HG03565 (cell line): ENCODE measurements at regions not wholly inside any gene's neighbourhood (a gene's known extent, or its start where the extent isn't known, plus 50 kb on each side); places are given as distances from the start of the nearest gene placed in this dataset.
"Not testable (repeated sequence)": the region's sequence is repeated elsewhere in the genome, so short reads cannot be mapped to it uniquely, and the experiment has no call there.

Source experiments
- ATAC-seq: cut with Tn5 transposase; IDR thresholded peaks from one replicate; pipeline ENCODE4 v1.9.1; 2021; ENCODE audit warnings: mild to moderate bottlenecking, moderate library complexity; ENCODE audit not compliant: unreplicated experiment

DNA sequence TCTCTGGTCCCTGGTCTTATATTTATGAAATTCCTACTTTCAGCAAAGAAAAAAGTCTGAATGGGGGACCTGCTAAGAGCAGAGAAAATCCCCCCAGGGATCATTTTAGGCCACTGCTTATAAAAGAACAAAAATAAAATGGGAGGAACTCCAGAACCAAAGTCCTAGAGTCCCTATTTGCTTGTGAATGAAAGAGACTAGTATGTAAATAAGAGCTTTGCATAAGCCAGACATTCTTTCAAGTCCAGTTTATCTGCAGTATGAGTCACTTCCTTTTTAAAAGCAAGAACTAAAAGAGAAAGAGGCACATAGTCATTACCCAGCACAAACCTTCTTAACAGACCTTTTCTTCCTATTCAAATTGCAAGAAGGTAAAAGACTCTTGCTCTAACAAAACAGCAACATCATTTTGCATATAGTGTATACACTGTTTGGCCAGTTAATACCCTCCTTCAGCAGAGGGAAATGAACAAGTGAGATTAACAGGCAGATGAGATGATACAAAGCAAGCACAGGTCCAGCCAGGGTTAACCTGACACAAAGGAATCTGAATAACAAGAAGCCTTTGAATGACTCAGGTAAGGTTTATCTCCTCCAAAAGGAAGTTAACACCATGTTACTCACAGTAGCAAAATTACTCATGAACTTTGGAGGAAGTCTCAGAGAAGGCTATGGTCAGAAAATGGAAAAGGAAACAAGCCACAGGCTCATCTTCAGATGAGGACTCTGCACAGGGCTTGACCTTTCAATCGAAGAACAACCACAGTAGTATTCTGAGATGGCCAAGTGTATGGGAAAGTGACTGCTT is 87.3 kb downstream of the PHLDA1 start:
- ATAC-seq, result peak; percentile 89

DNA sequence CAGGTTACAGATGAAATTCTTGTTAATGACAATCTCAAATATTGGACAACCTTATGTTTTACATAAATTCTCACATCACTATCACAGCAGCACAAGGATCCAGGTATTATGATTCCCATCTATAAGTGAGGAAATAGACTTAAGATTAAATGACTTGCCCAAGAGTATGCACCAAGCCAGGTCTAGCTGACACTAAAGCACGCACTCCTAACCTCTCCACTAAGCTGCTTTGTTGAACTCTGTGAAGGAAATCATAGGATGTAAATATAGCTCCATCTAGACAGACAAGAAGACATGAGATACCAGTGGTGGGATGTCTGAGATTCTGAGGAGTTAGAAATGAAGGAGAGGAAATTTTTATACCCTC is 87.9 kb downstream of the PHLDA1 start:
- no peak for ATAC-seq

DNA sequence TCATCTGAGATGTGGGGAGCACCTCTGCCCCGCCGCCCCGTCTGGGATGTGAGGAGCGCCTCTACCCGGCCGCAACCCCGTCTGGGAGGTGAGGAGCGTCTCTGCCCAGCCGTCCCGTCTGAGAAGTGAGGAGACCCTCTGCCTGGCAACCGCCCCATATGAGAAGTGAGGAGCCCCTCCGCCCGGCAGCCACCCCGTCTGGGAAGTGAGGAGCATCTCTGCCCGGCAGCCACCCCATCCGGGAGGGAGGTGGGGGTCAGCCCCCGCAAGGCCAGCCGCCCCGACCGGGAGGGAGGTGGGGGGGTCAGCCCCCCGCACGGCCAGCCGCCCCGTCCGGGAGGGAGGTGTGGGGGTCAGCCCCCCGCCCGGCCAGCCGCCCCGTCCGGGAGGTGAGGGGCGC is 89.9 kb downstream of the PHLDA1 start:
- ATAC-seq, result not testable (repeated sequence)

DNA sequence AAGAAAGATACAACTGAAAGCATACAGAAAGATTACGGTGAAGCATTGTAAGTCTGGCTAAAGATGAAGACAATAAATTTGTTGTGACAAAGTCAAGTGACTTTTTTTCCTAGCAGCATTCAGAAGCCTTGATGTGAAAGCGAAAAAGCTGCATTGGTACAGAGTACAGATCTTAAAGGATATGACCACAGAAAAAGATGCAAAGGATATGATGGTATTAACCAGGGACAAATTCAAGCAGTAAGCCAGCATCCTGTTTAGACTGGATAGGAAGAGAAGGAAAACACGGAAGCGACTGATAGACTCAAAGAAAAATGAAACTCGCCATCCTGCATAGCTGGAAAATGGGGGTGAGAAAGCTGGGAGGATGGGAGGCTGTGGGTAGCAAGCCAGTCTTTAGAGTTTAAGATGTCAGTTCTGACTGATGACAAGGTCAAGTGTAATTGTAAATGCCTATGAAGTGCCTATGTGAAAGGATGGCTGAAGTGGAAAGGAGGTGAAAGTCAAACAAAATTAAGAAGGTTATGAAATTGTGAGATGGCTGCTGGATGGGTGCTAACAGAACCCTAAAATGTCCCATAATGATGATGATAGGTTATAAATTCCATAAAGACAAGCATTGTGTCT is 92.4 kb downstream of the PHLDA1 start:
- no peak for ATAC-seq

DNA sequence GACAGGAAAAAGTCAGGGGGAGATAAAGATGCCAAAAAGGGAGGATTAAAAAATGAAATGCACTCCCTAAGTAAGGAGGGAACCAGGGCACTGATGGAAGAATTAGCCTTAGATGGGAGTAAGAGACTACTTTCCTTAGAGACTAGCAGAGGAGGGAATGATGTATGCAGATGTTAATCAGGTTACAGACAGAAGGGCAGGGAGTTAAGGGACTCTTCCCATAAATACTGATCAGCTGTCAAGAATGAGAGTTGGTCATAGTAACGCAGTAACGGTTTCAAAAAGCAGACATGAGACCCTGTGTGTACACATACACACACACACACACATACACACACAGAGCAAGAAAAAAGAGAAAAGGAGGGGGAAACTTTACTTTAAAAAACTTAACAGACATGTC is 93.4 kb downstream of the PHLDA1 start:
- no peak for ATAC-seq

DNA sequence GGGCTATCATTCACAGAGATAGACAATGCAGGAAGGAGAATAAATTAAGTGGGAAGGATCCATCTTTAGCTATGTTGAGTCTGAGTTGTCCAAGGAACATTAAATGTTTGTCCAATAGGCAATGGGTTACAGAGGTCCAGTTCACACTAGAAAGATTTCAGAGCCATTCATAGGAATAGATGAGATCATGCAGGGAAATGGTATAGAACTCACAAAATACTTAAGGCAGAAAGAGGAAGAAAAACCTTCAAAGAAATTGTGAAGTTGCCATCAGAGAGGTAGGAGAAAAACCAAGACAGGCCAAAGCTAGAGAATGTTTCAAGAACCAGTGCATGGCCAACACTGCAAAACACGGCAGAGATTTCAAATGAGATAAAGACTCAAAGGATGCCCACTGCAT is 94.1 kb downstream of the PHLDA1 start:
- no peak for ATAC-seq

DNA sequence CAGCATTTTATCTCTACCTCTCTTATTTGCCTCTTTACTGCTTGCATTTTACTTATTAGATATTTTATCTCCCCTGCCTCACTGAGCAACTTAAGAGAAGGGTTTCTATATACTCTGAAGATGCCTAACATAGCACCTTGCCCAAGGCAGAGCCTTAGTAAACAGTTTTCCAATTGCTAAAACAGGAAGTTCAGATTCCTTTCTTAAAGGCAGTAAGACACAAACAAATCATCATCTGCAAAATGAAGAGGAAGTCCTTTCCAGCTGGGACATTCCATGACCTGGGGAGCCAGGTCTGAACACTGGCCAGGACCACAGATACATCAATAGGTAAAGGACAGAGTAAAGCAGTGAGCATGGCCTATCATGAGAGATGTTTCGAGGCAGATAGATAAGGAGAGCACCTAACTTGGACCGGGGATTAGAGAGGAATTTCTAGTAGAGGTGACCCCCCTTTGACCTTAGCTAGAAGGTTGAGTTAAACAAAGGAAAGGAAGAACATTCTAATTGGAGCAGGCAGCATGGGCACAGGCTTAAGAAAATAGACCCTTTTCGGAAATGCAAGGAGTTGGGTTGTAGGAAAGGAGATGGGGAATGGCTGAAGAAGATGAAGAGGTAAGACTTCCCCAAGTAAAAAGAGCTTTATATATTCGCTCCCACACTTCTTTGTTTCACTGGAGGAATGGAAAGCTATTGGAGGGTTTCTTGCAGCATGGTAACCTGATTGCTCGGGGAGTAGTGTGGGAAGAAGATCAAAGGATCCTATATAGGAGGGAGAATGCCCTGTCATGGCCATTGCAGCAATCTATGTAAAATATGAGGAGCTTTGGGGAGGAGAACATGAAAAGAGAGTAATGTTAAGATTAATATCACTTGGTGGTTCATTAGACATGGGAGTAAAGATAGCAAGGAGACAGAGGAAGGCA is 94.8 kb downstream of the PHLDA1 start:
- no peak for ATAC-seq

DNA sequence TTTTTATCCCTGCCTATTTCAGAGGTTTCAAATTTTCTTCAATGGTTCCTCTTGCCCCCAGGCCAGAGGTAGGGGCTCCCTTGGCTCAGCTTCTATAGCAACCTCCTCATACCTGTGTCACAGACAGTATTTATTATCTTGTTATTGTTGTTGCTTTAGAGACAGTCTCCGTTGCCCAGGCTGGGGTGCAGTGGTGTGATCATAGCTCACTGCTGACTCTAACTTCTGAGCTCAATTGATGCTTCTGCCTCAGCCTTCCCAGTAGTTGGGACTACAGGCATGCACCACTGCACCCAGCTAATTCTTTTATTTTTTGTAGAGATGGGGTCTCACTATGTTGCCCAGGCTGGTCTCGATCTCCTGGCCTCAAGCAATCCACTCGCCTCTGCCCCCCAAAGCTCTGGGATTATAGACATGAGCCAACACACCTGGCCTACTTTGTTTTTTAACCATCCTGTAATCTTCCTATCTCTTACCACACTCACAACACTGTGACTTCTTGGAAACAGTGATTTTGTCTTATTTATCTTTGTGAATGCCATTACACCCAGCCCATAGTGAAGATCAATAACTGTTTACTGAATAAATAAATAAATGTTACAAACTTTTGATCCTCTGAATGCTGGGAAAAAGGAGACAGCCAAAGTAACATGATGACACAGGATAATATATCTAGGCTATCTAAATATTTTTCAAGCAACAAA is 95.9 kb downstream of the PHLDA1 start:
- ATAC-seq, result no peak

DNA sequence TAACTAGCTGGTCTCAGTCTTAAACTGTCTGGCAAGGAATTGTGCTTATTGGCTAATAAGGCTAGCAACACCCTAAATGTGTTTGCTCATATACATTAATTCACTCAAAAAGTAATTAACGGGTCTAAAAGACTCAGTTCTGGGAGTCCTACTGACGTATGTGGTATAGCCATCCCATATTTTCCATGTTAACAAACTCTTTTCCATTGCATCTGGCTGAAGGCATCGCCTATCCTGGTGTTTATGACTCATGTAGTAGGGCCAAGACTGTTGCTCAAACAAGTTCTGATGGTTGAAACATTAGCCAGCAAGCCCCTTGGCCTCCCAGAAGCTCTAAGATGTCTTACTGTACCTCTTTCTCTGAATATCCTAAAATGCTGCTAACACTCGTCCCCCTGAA is 98.5 kb downstream of the PHLDA1 start:
- no peak for ATAC-seq

DNA sequence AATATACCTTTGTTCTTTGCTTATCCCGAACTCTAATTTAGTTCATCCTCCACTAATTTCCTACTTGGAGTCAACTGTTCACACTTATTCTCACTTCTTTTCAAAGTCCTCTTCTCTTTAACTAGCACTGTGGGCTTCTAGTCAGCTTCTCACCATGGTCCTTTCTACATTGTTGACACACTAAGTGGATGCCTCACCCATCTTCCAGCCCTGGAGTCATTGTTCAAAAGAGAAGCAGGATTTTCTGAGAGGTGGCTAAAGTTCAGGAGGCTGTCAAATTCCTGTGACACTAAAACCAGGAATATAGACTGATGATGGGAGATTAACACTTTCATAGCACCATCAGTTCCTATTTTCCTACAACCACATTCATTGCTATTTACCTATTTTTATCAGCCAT is 99.3 kb downstream of the PHLDA1 start:
- no peak for ATAC-seq

DNA sequence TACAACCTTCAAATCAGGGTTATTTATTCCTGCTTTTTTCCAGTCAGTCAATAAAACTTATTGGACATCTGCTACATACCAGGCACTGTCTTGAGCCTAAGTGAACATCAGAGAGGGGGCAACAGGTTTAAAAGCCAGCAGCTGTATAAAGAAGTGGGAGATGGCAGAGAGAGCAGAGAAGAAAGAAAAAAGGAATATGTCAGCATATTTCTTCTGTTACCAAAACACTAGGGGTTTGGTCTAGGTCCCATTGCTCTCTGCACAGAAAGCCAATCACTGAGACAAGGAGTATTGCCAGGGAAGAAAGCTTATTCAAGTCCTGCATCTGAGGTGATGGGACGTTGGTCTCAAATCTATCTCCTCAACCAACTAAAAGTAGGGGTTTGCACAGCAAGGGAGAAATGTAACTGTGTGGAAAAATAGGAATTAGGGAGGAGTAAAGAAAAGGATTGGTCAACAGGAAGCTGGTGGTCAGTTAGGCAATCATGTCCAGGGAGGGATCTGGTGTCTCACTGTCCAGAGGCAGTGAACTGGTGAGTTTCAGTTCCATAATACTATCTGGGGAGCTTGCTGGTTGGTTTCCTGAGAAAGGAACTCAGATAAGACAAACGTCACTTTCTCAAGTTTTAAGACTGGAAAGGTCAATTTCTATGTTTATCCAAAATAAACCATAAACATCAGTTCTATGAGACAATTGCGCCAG is 107.5 kb downstream of the PHLDA1 start:
- no peak for ATAC-seq

DNA sequence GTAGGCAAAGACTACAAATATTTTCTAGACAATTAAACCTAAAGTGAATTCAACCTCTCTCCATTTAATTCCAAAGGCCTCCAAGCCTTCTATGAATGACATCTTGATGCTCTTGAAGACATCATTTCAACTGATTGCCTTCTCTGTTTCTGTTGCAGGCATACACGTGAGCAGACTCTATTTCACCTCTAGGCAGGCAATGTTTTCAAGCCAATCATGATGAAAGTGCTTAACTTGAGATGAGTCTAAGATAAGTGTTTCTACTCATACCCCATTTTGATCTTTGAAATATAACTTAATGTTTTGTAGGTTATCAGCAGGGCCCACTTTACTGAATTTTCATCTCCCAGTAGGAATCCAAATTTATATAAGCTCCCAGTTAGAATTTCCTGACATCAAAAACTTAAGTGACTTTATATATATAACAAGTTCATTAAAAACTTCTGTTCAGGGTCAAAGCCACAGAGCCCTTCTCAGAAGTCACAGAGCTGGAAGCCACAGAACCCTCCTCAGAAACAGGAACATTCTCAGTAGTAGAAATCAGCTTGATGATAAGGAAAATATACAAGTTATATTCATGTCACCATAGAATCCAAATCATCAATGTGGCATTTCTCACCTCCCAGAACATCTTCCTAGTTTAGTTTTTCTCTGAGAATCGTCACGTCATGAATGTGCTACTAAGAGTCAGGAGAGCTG is 108.5 kb downstream of the PHLDA1 start:
- no peak for ATAC-seq

DNA sequence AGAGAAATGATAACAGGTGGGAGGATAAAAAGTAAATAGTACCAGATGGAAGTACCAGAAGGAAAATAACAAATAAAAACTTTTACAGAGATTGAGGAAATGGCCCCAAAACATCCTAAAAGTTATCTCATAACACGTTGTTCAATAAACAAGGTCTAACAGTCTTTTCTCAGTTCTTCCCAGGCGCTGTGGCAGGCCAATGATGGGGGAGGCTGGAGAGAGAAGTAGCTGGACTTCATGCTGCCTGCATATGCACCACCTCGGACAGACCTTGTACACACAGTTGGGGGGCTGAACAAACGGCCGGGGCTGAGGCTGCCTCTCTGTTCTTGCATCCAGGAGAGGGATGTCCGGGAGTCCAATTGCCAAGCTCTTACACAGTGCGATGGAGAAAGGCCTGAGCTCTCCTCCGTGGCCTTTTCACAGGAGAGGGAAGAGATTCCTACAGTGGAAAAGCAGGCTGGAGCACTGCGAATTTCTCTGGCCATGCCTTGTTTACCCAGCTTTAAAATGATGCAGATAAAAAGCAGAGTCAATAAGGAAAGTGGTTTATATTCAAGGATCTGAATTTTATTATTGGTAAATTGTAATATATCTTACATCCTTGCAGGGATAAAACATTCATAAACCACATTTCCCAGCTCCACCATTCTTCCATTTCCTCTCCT is 109.8 kb downstream of the PHLDA1 start:
- ATAC-seq, result no peak

DNA sequence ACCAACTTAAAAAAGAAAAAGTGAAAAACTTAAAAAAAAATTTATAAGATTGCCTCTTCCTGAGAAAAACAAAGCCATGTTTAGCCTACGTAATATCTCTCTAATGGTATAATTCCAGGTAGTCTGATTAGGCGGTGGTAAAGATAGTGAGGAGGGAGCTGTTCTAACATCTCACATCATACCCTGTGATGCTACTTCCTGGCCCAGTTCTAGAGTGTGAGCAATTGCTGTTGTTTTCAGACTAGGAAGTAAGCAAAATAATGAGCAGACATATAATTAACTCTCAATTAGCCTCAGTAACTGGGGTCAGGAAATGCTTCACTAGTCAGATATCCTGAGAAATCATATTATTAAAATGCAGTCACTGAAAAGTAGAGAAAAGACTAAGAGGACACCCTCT is 113.9 kb downstream of the PHLDA1 start:
- ATAC-seq, result no peak

DNA sequence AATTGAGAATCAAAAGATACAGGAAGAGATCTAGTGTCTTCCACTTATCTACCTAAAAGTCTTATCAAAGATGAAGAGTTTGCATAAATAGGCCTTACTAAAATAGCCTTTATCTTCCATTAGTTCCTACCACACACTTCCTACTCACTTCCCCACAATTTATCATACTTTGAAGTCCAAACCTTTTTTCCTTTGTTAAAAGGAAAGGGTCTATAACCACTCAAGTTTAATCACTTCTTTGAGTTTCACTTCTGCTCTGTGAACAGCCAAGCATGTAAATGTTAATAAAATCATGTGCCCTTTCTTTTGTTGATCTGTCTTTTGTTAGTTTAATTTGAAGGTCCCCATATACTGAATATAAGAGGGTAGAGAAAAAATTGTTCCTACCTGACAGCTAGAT is 114.5 kb downstream of the PHLDA1 start:
- ATAC-seq, result no peak

DNA sequence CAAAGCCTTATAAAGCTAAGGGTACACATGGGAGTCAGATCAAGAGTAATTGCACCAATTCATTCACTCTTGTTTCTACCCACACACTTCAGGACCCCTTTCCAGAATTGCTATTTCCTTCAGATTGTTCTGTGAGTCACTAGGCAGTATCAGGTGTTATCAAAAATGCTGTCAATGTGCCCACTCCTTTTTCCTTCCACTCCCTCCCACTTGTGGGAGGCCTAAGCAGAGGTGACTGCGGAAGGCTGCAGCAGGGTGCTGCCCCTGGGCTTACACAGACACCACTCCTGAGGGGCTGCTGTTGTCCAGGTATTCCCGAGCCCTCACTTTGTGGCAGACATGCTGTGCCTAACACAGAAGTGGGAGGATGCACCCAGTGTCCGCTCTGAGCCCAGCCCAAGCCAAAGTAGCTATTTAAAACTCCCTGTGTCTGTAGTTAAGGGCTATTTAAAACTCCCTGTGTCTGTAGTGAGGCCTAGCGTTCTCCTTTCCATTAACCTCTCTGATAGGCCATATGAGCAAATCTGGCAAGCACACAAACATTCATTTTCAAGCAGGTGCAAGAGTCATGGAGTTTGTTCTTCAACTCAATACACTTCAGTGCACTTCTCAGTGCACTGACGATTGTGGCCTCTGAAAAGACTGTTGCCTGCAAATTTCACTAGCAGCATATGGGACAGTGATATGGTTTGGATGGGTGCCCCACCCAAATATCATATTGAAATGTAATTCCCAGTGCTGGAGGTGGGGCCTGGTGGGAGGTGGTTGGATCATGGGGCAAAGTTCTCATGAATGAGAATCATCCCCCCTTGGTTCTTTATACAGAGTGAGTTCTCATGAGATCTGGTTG is 117.8 kb downstream of the PHLDA1 start:
- ATAC-seq, result no peak

DNA sequence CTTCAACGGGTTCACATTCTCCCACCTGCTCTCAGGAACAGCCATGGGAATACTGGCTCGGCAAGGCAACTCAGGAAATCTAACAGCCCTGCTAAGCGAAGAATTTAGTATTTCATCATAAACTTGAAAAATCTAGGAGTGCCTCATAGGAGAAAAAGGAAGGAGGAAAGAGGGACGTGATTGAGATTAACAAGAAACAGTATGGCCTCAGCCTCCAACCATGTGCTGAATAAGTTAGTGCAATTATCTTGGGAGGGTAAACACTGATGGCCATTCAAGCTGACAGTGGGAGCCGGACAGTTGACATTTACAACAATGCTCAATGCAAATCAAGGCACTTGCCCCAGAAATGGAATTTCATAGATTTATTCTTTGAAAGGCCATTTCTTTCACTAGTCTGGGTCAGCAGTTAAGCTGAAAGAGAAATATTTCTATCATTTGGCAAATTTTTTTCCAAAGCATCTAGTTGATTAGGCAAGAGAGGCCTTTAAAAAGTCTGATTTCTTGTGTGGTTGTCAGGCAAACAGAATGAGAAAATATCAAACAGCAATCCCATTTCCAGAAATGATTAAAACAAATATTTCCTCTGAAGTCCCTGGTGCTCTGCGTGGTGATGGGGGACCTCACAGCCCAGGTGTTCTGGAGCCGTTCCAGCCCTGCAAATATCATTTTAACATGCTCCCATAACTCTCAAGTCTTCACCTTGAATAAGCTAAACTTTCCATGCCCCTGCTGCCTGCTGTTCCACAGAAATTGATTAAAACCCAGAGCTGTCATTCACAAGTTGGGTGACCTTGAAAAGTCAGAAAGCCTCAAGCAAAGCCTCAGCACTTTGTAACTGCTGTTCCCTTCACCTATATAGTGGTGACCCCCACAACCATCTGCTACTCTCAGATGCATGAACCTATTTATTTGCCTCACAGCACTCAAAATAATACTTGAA is 121.6 kb downstream of the PHLDA1 start:
- no peak for ATAC-seq
